Panc1 (cell line): ENCODE measurements at regions not wholly inside any gene's neighbourhood (a gene's known extent, or its start where the extent isn't known, plus 50 kb on each side); places are given as distances from the start of the nearest gene placed in this dataset.

Source experiments
- POLR2AphosphoS5 ChIP-seq: IDR thresholded peaks from 2 replicates; pipeline ENCODE4 v1.6.1; 2012; ENCODE audit warnings: mild to moderate bottlenecking, low read depth, low read length, moderate library complexity
- SIN3A ChIP-seq: IDR thresholded peaks from 2 replicates; pipeline ENCODE4 v1.6.1; 2012; ENCODE audit warnings: low read depth, mild to moderate bottlenecking, low read length, moderate library complexity, borderline replicate concordance; ENCODE audit not compliant: insufficient read depth
- TF ChIP-seq, protein P1 (sequence below): fragments of 450-650 bp; IDR thresholded peaks from 2 replicates; pipeline ENCODE4 v1.5.1; 2017; ENCODE audit warnings: mild to moderate bottlenecking

DNA sequence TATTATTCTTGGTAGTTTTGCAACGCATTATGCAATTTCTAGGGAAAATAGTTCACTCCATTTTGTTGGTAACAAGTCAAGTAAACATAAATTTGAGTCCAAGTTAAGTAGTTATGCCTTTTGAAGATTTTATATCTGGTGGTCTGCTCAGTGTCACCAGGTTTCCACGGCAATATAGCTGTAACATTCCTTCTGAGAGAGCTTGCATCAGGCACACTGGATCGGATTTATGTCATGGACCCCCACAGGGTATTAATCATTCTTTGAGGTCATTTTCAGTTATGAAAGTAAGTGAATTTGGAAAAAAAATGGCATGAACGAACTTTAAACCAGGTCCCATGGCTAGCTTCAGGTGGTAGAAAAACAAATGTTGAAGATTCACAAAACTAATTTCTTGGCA, 136.3 kb downstream of the POLR1F start:
- TF ChIP-seq, protein P1, sequence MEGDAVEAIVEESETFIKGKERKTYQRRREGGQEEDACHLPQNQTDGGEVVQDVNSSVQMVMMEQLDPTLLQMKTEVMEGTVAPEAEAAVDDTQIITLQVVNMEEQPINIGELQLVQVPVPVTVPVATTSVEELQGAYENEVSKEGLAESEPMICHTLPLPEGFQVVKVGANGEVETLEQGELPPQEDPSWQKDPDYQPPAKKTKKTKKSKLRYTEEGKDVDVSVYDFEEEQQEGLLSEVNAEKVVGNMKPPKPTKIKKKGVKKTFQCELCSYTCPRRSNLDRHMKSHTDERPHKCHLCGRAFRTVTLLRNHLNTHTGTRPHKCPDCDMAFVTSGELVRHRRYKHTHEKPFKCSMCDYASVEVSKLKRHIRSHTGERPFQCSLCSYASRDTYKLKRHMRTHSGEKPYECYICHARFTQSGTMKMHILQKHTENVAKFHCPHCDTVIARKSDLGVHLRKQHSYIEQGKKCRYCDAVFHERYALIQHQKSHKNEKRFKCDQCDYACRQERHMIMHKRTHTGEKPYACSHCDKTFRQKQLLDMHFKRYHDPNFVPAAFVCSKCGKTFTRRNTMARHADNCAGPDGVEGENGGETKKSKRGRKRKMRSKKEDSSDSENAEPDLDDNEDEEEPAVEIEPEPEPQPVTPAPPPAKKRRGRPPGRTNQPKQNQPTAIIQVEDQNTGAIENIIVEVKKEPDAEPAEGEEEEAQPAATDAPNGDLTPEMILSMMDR: no peak
- TF ChIP-seq SIN3A: no peak
- TF ChIP-seq POLR2AphosphoS5: no peak
